IMR-90 (cell line): ENCODE measurements at regions not wholly inside any gene's neighbourhood (a gene's known extent, or its start where the extent isn't known, plus 50 kb on each side); places are given as distances from the start of the nearest gene placed in this dataset.
"Not testable (repeated sequence)": the region's sequence is repeated elsewhere in the genome, so short reads cannot be mapped to it uniquely, and the experiment has no call there.

Experiments
- ATAC-seq: fragments of 200-7000 bp; cut with Tn5 transposase; 2 replicates; pipeline ENCODE4 v1.9.1; 2020; ENCODE audit warnings: low read depth, mild to moderate bottlenecking, moderate library complexity
- BruUV-seq: library from RNA; stranded (reverse); fragments of 400-500 nt; replicated peaks from 2 replicates; lab custom pipeline; 2021; lab: Mats Ljungman, UMichigan
- CTCF ChIA-PET: fragments of 300-600 bp; formaldehyde crosslinking; extraction: SDS; loops from one replicate; lab custom pipeline; 2021; ENCODE audit warnings: antibody characterized with exemption; lab: Yijun Ruan, JAX
- POLR2A ChIA-PET: fragments of 300-600 bp; sonication (Branson Sonifier 250); formaldehyde crosslinking; loops from one replicate; lab custom pipeline; 2022; ENCODE audit warnings: antibody characterized with exemption; ENCODE audit not compliant: unreplicated experiment; lab: Charles Lee
- DNase-seq: peaks from one replicate; pipeline ENCODE4 v3.0.0; 2013
- H2AFZ ChIP-seq: replicated peaks from 2 replicates; pipeline ENCODE3; 2013; ENCODE audit warnings: low read length, mild to moderate bottlenecking; ENCODE audit not compliant: poor library complexity
- H2AK5ac ChIP-seq: 2 replicates; pipeline ENCODE4 v1.6.1; 2013; ENCODE audit warnings: low read depth, low read length, inconsistent platforms
- H2AK9ac ChIP-seq: replicated peaks from 2 replicates; pipeline ENCODE3; 2013; ENCODE audit warnings: mild to moderate bottlenecking, low read depth, low read length, moderate library complexity; ENCODE audit not compliant: poor library complexity
- H2BK120ac ChIP-seq: 2 replicates; pipeline ENCODE4 v1.6.1; 2013; ENCODE audit warnings: low read depth, low read length, inconsistent platforms
- H2BK15ac ChIP-seq: 3 replicates; pipeline ENCODE4 v1.6.1; 2013; ENCODE audit warnings: low read depth, low read length, inconsistent platforms
- H2BK20ac ChIP-seq: 2 replicates; pipeline ENCODE4 v1.6.1; 2013; ENCODE audit warnings: low read depth, mild to moderate bottlenecking, inconsistent platforms, low read length, moderate library complexity
- H2BK5ac ChIP-seq: 2 replicates; pipeline ENCODE4 v1.6.1; 2013; ENCODE audit warnings: mild to moderate bottlenecking, low read depth, low read length, inconsistent platforms; ENCODE audit not compliant: poor library complexity, severe bottlenecking
- H3K14ac ChIP-seq: replicated peaks from 2 replicates; pipeline ENCODE4 v1.6.1; 2013; ENCODE audit warnings: low read depth, low read length, inconsistent platforms
- H3K18ac ChIP-seq: 2 replicates; pipeline ENCODE4 v1.6.1; 2013; ENCODE audit warnings: low read depth, low read length, control low read depth
- H3K23ac ChIP-seq: 2 replicates; pipeline ENCODE4 v1.6.1; 2013; ENCODE audit warnings: low read depth, low read length, inconsistent platforms
- H3K27ac ChIP-seq: 2 replicates; pipeline ENCODE4 v1.5.1; 2013; ENCODE audit warnings: mild to moderate bottlenecking, control low read depth, low read length; ENCODE audit not compliant: insufficient read depth
- H3K27me3 ChIP-seq: 2 replicates; pipeline ENCODE4 v1.6.1; 2013; ENCODE audit warnings: low read length; ENCODE audit not compliant: control insufficient read depth, insufficient read depth
- H3K36me3 ChIP-seq: 2 replicates; pipeline ENCODE4 v1.6.1; 2013; ENCODE audit warnings: low read length, mixed read lengths; ENCODE audit not compliant: control insufficient read depth, insufficient read depth
- H3K4ac ChIP-seq: 2 replicates; pipeline ENCODE4 v1.6.1; 2013; ENCODE audit warnings: low read depth, low read length, inconsistent platforms
- H3K4me1 ChIP-seq: 2 replicates; pipeline ENCODE4 v1.6.1; 2013; ENCODE audit warnings: low read length, mixed read lengths; ENCODE audit not compliant: control insufficient read depth, insufficient read depth
- H3K4me2 ChIP-seq: 2 replicates; pipeline ENCODE4 v1.6.1; 2013; ENCODE audit warnings: low read depth, mild to moderate bottlenecking, control low read depth, low read length, moderate library complexity
- H3K4me3 ChIP-seq: 2 replicates; pipeline ENCODE4 v1.5.1; 2013; ENCODE audit warnings: low read depth, mild to moderate bottlenecking, control low read depth, low read length, moderate library complexity; ENCODE audit not compliant: insufficient read depth
- H3K56ac ChIP-seq: 2 replicates; pipeline ENCODE4 v1.6.1; 2013; ENCODE audit warnings: low read length, inconsistent platforms; ENCODE audit not compliant: insufficient read depth; ENCODE audit errors: extremely low read depth
- H3K79me1 ChIP-seq, 2 experiments: 2 replicates each; pipeline ENCODE4 v1.6.1; 2013; ENCODE audit warnings: low read length in 2 of 2, inconsistent platforms in 1 of 2, low read depth in 1 of 2
- H3K9ac ChIP-seq: 2 replicates; pipeline ENCODE4 v1.6.1; 2013; ENCODE audit warnings: low read depth, low read length, control low read depth
- H3K9me1 ChIP-seq: 2 replicates; pipeline ENCODE4 v1.6.1; 2013; ENCODE audit warnings: low read length, inconsistent platforms; ENCODE audit not compliant: insufficient read depth
- H3K9me3 ChIP-seq: 2 replicates; pipeline ENCODE4 v1.6.1; 2013; ENCODE audit warnings: low read length; ENCODE audit not compliant: control insufficient read depth, insufficient read depth
- H4K20me1 ChIP-seq: 2 replicates; pipeline ENCODE4 v1.6.1; 2013; ENCODE audit warnings: low read length, inconsistent platforms; ENCODE audit not compliant: insufficient read depth
- H4K5ac ChIP-seq: 2 replicates; pipeline ENCODE4 v1.6.1; 2013; ENCODE audit warnings: mild to moderate bottlenecking, low read depth, low read length, control low read depth
- H4K8ac ChIP-seq, 2 experiments: 2 replicates each; pipeline ENCODE4 v1.6.1; 2013; ENCODE audit warnings: low read depth in 2 of 2, low read length in 2 of 2, control low read depth in 1 of 2, inconsistent platforms in 1 of 2
- H4K91ac ChIP-seq: 2 replicates; pipeline ENCODE4 v1.6.1; 2013; ENCODE audit warnings: low read depth, low read length, inconsistent platforms; ENCODE audit not compliant: insufficient read depth
- WGBS, 2 experiments: methylation state at CpG; one replicate each; pipeline versions ENCODE4 v1.1.5 to v1.1.7; 2013; ENCODE audit warnings: missing lambda C conversion rate in 2 of 2; ENCODE audit not compliant: insufficient read length in 1 of 2; ENCODE audit errors: extremely low coverage in 2 of 2; 5-methylcytosine and 5-hydroxymethylcytosine counted together
- dilution Hi-C: fragments of 300-500 bp; cut with HindIII; formaldehyde crosslinking; loops from one replicate; pipeline ENCODE4 v1.14.3; 2018; ENCODE audit warnings: low sequenced_read_pairs; ENCODE audit not compliant: unreplicated experiment
- in situ Hi-C: fragments of 300-500 bp; cut with MboI; formaldehyde crosslinking; loops from 3 replicates; pipeline ENCODE4 v1.14.3; 2019; ENCODE audit warnings: low sequenced_read_pairs, inconsistent platforms, mixed read lengths
- intact Hi-C: fragments of 100-400 bp; cut with micrococcal nuclease; formaldehyde crosslinking; loops from 2 replicates; pipeline ENCODE4 v1.10.0; 2022

DNA sequence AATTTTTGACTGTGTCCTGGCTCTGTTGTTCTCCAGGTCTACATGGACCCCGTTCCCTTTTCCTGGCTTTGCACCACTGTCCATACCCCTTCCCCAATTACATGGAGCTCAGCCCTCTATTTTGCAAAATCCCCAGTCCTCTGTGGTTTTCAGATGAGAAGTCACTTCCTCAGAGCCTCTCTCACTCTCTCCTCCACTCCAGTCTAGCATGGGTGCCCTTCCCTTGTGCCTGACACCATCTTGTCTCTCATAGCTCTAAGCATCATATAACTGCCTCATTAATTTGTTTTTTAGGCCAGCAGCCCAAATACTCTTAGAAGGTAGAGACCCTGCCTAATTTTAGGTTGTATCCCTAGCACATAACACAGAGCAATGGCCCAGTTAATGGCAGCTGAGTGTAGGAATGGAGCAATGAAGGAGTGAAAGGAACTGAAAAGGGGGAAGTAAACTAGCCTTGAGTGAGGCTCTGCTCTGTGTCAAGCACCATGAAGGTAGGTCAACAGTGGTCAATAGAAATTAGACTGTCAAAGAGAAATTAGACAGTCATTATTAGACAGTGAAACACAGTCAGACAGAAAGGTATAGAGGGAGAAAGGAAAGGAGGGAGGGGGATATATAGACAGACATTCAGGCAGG, 97.7 kb downstream of the ARHGAP11B start:
- H2BK5ac ChIP-seq, H3K9me3 ChIP-seq, H3K14ac ChIP-seq, H2AK9ac ChIP-seq, ATAC-seq, H3K36me3 ChIP-seq, dilution Hi-C loops, H3K9ac ChIP-seq, H3K79me1 ChIP-seq, H3K4me2 ChIP-seq, H2BK15ac ChIP-seq, CTCF ChIA-PET, H3K18ac ChIP-seq, BruUV-seq, H2BK20ac ChIP-seq, H4K8ac ChIP-seq, intact Hi-C loops, H3K27ac ChIP-seq, DNase-seq, POLR2A ChIA-PET, H3K4ac ChIP-seq, H3K56ac ChIP-seq, in situ Hi-C loops, H3K27me3 ChIP-seq, H3K9me1 ChIP-seq, H3K23ac ChIP-seq, H4K5ac ChIP-seq, H2BK120ac ChIP-seq, H4K91ac ChIP-seq, H2AFZ ChIP-seq, H3K4me1 ChIP-seq, H2AK5ac ChIP-seq, H3K4me3 ChIP-seq, H4K20me1 ChIP-seq: not testable (repeated sequence)
- WGBS, 2 experiments = no CpG with 5 or more reads among the region's 1 CpG

DNA sequence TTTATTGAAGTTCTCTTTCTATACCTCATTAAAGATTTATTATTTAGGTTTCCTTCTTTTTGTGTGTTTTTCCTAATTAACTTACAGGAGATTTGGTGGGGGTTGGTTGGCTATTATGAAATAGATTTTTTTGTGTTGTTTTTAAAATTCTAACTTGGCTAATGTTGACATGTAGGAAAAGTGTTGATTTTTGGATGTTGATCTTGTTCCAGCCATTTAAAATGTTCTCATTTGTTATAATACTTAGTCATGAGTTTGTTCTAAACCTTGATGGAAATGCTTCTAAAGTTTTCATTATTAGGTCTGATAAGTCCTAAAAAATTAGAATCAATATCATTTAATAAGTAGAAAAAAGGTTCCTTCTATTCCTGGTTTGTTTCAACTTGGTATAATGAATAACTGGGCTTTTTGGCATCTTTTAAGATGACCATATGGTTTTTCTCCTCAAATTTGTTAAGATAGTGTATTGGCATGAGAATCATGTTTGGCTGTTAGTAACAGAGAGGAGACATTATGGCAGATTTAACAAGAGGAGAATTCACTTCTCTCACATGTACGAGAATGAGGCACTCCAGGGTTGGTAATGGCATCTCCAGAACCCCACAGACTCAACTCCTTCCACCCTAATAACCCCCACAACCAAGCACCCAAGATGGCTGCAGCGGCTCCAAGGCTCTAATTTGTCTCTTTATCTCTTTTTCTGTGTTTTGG, 104.1 kb downstream of the ARHGAP11B start:
- H2BK20ac ChIP-seq, H3K18ac ChIP-seq, CTCF ChIA-PET, H2AK9ac ChIP-seq, H3K4me2 ChIP-seq, H2BK120ac ChIP-seq, H3K27me3 ChIP-seq, H3K79me1 ChIP-seq, H3K23ac ChIP-seq, H3K9ac ChIP-seq, H3K56ac ChIP-seq, H2BK15ac ChIP-seq, H3K4ac ChIP-seq, POLR2A ChIA-PET, H3K27ac ChIP-seq, intact Hi-C loops, H3K9me1 ChIP-seq, BruUV-seq, H4K20me1 ChIP-seq, H3K4me1 ChIP-seq, ATAC-seq, dilution Hi-C loops, H3K4me3 ChIP-seq, H2AFZ ChIP-seq, H2BK5ac ChIP-seq, H2AK5ac ChIP-seq, H4K8ac ChIP-seq, H4K5ac ChIP-seq, H3K14ac ChIP-seq, H3K36me3 ChIP-seq, H3K9me3 ChIP-seq, in situ Hi-C loops, H4K91ac ChIP-seq, DNase-seq: not testable (repeated sequence)
- no CpG with 5 or more reads among the region's 2 CpGs for WGBS, 2 experiments
